Liver (tissue), 3 donors: ENCODE measurements at regions not wholly inside any gene's neighbourhood (a gene's known extent, or its start where the extent isn't known, plus 50 kb on each side); places are given as distances from the start of the nearest gene placed in this dataset.

Experiments
- EGR1 ChIP-seq, 2 donors: IDR thresholded peaks; 2 replicates each; pipeline ENCODE4 v1.6.1; 2016 to 2018; ENCODE audit warnings: antibody characterized with exemption in 2 of 2, low read depth in 2 of 2
- FOXA1 ChIP-seq: IDR thresholded peaks from 2 replicates; pipeline ENCODE4 v1.6.1; 2016; ENCODE audit warnings: antibody characterized with exemption
- GABPA ChIP-seq, 2 donors: IDR thresholded peaks in 1 of 2; conservative IDR thresholded peaks in 1 of 2; 2 replicates each; pipeline ENCODE4 v1.6.1; 2016; ENCODE audit warnings: antibody characterized with exemption in 2 of 2, mild to moderate bottlenecking in 1 of 2, moderate library complexity in 1 of 2
- JUND ChIP-seq, 2 donors: IDR thresholded peaks; 2 replicates each; pipeline ENCODE4 v1.6.1; 2016; ENCODE audit warnings: antibody characterized with exemption in 2 of 2
- RAD21 ChIP-seq, 2 donors: IDR thresholded peaks; 2 replicates each; pipeline ENCODE4 v1.6.1; 2016; ENCODE audit warnings: antibody characterized with exemption in 2 of 2, mild to moderate bottlenecking in 2 of 2
- REST ChIP-seq: IDR thresholded peaks from 2 replicates; pipeline ENCODE4 v1.6.1; 2016; ENCODE audit warnings: antibody characterized with exemption, mild to moderate bottlenecking
- RXRA ChIP-seq, 2 donors: IDR thresholded peaks; 2 replicates each; pipeline ENCODE4 v1.6.1; 2017 to 2018; ENCODE audit warnings: antibody characterized with exemption in 2 of 2, mild to moderate bottlenecking in 1 of 2
- SP1 ChIP-seq: IDR thresholded peaks from 2 replicates; pipeline ENCODE4 v1.6.1; 2018; ENCODE audit warnings: antibody characterized with exemption, mild to moderate bottlenecking
- TAF1 ChIP-seq: conservative IDR thresholded peaks from 2 replicates; pipeline ENCODE4 v1.6.1; 2016; ENCODE audit warnings: antibody characterized with exemption, mild to moderate bottlenecking
- TF ChIP-seq, protein P1 (sequence below): IDR thresholded peaks from 2 replicates; pipeline ENCODE4 v1.6.1; 2016; ENCODE audit warnings: antibody characterized with exemption
- TF ChIP-seq, protein P2 (sequence below): fragments of 150-350 bp; IDR thresholded peaks from 2 replicates; pipeline ENCODE4 v1.5.1; 2017; ENCODE audit warnings: improper control_type of control experiment, low read depth, low read length; ENCODE audit not compliant: missing input control
- TF ChIP-seq, protein P3 (sequence below): IDR thresholded peaks from 2 replicates; pipeline ENCODE4 v1.6.1; 2016; ENCODE audit warnings: antibody characterized with exemption
- donor health status: healthy.
- donor health status: healthy.

GRCh38 chr7:21358648-21359047 lies 69.2 kb upstream of the SP4 start:
- TF ChIP-seq SP1 (no peak), GABPA (IDR thresholded peaks at IDR 0.05 in 1 of 2, conservative IDR thresholded peaks at IDR 0.05 in 1 of 2) (no peak), RAD21 (IDR thresholded peaks at IDR 0.05) (no peak), RXRA (IDR thresholded peaks at IDR 0.05) (no peak), TAF1 (no peak), EGR1 (IDR thresholded peaks at IDR 0.05; ENCODE audit: low read depth in 2 of 2) (no peak), JUND (IDR thresholded peaks at IDR 0.05) (no peak), REST (no peak), FOXA1 (no peak)
- TF ChIP-seq, protein P1, sequence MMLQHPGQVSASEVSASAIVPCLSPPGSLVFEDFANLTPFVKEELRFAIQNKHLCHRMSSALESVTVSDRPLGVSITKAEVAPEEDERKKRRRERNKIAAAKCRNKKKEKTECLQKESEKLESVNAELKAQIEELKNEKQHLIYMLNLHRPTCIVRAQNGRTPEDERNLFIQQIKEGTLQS, result no peak
- TF ChIP-seq, protein P2, sequence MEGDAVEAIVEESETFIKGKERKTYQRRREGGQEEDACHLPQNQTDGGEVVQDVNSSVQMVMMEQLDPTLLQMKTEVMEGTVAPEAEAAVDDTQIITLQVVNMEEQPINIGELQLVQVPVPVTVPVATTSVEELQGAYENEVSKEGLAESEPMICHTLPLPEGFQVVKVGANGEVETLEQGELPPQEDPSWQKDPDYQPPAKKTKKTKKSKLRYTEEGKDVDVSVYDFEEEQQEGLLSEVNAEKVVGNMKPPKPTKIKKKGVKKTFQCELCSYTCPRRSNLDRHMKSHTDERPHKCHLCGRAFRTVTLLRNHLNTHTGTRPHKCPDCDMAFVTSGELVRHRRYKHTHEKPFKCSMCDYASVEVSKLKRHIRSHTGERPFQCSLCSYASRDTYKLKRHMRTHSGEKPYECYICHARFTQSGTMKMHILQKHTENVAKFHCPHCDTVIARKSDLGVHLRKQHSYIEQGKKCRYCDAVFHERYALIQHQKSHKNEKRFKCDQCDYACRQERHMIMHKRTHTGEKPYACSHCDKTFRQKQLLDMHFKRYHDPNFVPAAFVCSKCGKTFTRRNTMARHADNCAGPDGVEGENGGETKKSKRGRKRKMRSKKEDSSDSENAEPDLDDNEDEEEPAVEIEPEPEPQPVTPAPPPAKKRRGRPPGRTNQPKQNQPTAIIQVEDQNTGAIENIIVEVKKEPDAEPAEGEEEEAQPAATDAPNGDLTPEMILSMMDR, result no peak
- TF ChIP-seq, protein P3, sequence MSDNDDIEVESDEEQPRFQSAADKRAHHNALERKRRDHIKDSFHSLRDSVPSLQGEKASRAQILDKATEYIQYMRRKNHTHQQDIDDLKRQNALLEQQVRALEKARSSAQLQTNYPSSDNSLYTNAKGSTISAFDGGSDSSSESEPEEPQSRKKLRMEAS, result no peak
